ENCODE measurements at regions not wholly inside any gene's neighbourhood (a gene's known extent, or its start where the extent isn't known, plus 50 kb on each side); places are given as distances from the start of the nearest gene placed in this dataset.

DNA sequence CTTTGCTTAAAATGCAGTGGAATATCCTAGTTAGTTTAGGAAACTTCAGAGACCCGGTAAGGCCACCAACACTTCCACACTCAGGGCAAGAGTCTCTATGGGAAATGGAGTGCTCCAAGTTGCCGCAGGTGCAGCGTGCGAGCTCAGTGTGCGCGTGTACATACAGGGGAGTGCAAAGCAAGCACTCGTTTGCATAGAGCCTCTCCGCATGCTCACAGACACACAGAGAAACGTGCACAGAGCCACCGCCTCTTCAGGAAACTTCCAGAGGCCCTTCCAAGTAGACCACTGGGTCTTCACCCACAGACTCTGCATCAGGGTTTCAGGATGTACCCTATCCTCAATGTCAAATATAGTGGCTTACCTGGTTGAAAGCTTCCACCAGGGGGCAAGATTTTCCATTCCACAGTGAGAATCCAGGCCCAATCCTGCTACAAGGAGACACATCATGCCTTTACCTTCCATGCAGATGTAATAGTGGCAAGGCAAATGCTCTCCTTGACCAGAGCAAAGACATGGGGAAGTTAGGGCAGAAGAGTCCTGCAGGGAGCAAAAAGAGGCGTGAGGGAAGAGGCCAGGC is 513.0 kb upstream of the MYT1L start:
- no peak for DNase-seq

GRCh38 chr2:2842466-2842865 is 511.4 kb upstream of the MYT1L start:
- no peak for DNase-seq

DNA sequence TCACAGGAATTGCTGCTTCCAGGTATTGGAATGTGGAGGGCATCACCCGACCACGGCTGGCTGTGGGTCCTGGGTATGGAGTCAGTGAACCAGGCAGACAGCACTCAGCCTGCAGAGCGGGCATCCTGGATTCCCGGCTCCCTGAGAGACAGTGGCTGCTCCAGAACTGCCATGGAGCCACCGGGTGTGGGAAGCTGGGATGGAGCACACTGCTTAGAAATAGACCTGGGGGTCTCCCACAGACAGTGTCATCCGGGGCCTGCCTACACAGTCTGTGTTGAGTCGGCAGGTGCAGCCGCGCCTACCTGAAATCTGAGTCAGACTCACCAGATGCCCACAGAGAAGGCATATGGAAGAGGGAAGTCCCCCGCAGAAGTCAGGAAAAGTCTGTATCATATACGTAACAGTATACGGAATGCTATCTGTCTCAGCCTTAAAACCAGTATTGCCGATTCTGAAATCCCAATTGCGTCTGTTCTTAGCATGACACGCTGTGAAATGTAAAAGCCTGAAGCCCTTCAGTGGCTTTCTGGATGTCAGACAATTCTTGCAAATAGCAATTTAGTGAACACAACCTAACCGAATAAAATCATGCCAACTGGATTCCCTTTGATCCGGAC is 509.7 kb upstream of the MYT1L start:
- DNase-seq, result no peak

DNA sequence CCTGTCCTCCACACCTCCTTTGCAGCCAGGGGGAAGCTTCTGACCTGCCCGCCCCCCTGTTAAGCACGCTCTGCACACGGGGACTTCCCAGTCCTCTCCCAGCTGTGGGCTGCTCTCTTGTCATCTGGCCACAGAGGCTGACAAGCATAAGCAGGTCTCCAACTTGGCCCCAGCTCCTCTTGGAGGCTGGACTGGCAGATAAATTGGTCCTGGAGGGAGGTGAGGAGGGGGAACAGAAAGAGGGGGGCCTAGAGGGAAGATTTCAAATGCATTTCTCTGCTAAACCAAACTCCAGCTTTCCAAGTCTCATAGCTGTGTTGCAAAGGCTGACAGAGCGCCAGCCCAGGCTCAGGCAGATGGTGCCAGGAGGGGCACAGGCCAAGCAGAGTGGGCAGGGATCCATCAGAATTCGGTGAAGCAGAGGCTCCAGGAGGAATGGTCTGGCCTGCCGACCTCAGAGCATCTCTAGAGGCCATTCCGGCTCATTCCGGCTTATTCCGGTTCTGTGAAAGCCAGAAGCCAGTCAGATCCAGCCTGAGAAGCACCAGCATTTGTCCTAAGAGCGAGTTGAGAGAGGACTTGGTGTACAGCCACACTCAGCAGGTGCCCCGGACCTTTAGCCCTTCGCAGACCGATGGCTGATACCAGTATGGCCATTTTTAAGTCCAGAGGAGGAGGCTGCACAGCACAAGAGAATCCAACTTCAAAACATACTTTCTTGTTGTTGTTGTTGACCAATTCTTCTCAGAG is 508.9 kb upstream of the MYT1L start:
- DNase-seq, result no peak

DNA sequence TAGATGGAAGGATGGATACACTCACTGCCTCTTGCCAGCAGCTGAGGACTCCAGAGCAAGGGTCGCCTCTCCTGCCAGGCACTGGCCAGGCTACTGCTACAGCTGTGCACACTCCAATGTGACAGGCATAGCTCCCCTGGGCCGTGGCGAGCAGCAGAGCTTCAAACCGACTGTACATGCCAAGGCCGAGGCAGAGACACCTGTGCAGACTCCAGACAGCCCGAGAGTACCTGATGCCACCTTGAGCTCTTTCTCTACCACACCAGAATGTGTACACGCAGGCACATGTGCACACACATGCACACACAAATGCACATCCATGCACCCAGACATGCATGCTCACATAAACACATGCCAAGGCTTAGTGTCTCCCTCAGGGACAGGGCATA is 508.3 kb upstream of the MYT1L start:
- no peak for DNase-seq

DNA sequence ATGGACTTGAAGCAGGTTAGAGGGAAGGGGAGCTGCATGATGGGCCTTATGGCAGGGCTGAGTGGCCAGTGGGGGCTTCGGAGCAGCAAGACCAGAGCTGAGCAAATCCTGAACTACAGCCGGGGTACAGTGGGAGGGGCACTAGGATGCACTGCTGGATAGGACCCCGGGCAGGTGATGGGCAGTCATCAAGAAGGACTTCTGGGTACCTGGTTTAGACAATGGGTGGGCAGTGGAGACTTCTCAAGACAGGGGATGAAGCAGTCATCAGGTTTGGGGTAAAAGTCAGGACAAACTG is 507.4 kb upstream of the MYT1L start:
- no peak for DNase-seq

GRCh38 chr2:2837746-2838547 is 506.9 kb upstream of the MYT1L start:
- no peak for DNase-seq

DNA sequence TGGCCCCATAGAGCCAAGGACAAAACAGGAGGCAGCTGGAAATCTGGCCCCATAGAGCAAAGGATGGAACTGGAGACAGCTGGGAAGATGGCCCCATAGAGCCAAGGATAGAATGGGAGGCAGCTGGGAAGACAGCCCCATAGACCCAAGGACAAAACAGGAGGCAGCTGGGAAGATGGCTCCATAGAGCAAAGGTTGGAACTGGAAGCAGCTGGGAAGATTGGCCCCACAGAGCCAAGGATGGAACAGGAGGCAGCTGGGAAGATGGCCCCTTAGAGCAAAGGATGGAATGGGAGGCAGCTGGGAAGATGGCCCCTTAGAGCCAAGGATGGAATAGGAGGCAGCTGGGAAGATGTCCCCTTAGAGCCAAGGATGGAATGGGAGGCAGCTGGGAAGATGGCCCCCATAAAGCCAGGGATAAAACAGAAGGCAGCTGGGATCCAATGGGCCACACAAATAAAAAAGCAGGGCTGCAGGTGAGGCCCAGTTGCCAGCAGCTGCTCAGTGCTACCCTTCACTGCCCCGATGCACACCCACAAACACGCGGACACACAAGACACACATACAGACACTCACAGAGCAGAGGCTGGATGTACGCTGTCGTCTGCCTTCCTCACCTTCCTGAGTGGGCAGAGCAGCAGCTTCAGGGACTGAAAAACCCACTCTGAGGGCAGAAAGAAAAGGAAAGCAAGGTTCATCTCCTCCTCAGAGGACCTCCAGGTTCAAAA is 505.4 kb upstream of the MYT1L start:
- DNase-seq, result no peak

GRCh38 chr2:2834516-2835254 is 503.6 kb upstream of the MYT1L start:
- no peak for DNase-seq

GRCh38 chr2:2834105-2834504 is 503.0 kb upstream of the MYT1L start:
- no peak for DNase-seq

GRCh38 chr2:2832657-2833056 is 501.6 kb upstream of the MYT1L start:
- no peak for DNase-seq

GRCh38 chr2:2831633-2832032 is 500.6 kb upstream of the MYT1L start:
- DNase-seq, result no peak

GRCh38 chr2:2830576-2830975 is 499.5 kb upstream of the MYT1L start:
- no peak for DNase-seq

GRCh38 chr2:2828774-2829368 is 497.8 kb upstream of the MYT1L start:
- no peak for DNase-seq

DNA sequence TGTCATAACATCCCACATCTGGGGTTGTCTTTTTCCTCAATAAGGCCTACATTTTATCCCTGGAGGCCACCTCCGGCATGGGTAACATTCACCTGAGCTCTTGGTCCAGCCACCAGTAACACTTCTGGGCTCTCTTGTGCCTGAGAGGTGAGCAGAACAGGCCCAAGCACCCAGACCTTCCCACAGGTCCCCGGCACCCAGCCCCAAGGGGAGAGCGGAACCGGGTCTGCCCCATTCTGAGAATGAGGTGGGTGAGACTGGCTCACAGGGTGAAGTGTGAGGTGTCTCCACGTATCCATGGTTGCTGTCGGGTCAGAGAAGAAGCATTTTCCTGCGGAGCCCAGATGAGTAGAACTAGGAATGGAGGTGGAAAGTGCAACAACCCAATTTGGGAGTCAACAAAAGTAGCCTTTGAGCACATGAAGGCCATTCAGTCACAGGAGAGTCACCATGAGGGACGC is 496.7 kb upstream of the MYT1L start:
- DNase-seq, result no peak

GRCh38 chr2:2827046-2827636 is 496.1 kb upstream of the MYT1L start:
- DNase-seq, result no peak

- no peak for DNase-seq
Measured at GRCh38 chr2:2826621-2827020, 495.5 kb upstream of the MYT1L start.

GRCh38 chr2:2826209-2826551 is 495.1 kb upstream of the MYT1L start:
- DNase-seq, result no peak

GRCh38 chr2:2825516-2826208 is 494.6 kb upstream of the MYT1L start:
- DNase-seq, result no peak

GRCh38 chr2:2825062-2825461 is 494.0 kb upstream of the MYT1L start:
- no peak for DNase-seq

DNA sequence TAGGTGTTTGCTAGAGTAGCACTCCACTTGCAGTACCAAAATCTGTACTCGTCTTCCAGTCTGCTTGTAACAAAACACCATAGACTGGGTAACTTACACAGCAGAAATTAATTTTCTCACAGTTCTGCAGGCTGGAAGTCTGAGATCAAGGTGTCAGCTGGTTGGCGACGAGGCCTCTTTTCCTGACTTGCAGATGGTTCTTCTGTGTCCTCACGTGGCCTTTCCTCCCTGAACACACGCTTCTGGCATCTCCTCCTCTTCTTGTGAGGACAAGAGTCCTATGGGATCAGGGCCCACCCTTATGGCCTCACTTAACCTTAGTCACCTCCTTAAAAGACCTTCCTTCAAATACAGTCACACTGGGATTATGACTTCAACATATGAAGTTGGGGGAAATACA is 493.5 kb upstream of the MYT1L start:
- DNase-seq, result no peak
